DND-41 (cell line): ENCODE measurements at regions not wholly inside any gene's neighbourhood (a gene's known extent, or its start where the extent isn't known, plus 50 kb on each side); places are given as distances from the start of the nearest gene placed in this dataset.

Source experiments
- EZH2 ChIP-seq: IDR thresholded peaks from 3 replicates; pipeline ENCODE4 v1.6.1; 2012; ENCODE audit warnings: borderline replicate concordance, low read depth, mild to moderate bottlenecking, moderate library complexity, low read length, inconsistent platforms; ENCODE audit not compliant: severe bottlenecking
- TF ChIP-seq, protein P1 (sequence below): IDR thresholded peaks from 2 replicates; pipeline ENCODE4 v1.5.1; 2012; ENCODE audit warnings: borderline replicate concordance, low read length, moderate library complexity, mild to moderate bottlenecking; ENCODE audit not compliant: poor library complexity, severe bottlenecking; ENCODE audit errors: extremely low read depth

DNA sequence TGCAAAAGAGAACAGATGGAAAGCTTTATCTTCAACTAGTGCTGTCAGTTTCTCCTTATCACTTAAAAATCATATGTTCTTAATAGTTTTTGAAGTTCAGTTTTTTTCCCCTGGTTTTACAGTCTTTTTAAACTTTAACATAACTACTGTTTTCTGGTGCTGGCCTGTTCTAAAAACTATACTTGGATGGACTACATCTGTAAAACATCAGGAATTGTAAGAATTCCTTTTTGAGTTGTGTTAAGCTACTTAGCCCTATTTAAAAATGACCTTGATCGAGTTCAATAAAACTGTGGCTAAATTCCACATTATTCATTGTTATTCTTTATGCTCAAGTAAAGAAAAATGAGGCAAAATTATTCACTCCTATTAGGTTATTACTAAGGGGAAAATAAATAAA, 397.7 kb downstream of the NUP35 start:
- TF ChIP-seq, protein P1, sequence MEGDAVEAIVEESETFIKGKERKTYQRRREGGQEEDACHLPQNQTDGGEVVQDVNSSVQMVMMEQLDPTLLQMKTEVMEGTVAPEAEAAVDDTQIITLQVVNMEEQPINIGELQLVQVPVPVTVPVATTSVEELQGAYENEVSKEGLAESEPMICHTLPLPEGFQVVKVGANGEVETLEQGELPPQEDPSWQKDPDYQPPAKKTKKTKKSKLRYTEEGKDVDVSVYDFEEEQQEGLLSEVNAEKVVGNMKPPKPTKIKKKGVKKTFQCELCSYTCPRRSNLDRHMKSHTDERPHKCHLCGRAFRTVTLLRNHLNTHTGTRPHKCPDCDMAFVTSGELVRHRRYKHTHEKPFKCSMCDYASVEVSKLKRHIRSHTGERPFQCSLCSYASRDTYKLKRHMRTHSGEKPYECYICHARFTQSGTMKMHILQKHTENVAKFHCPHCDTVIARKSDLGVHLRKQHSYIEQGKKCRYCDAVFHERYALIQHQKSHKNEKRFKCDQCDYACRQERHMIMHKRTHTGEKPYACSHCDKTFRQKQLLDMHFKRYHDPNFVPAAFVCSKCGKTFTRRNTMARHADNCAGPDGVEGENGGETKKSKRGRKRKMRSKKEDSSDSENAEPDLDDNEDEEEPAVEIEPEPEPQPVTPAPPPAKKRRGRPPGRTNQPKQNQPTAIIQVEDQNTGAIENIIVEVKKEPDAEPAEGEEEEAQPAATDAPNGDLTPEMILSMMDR, result no peak
- TF ChIP-seq EZH2, result no peak
